MCF 10A (cell line): ENCODE measurements at regions not wholly inside any gene's neighbourhood (a gene's known extent, or its start where the extent isn't known, plus 50 kb on each side); places are given as distances from the start of the nearest gene placed in this dataset.
"Not testable (repeated sequence)": the region's sequence is repeated elsewhere in the genome, so short reads cannot be mapped to it uniquely, and the experiment has no call there.

Experiments used
- BruUV-seq: library from RNA; stranded (reverse); fragments of 400-500 nt; replicated peaks from 2 replicates; lab custom pipeline; 2021; lab: Mats Ljungman, UMichigan
- CTCF ChIA-PET: fragments of 300-600 bp; sonication (Branson Sonifier 250); formaldehyde crosslinking; extraction: SDS; loops from one replicate; lab custom pipeline; 2021; ENCODE audit warnings: antibody characterized with exemption, inconsistent platforms; lab: Yijun Ruan, JAX
- POLR2A ChIA-PET: fragments of 300-600, 350-650 bp; sonication (Branson Sonifier 250); formaldehyde crosslinking; extraction: SDS; loops from one replicate; lab custom pipeline; 2020; ENCODE audit warnings: antibody characterized with exemption, inconsistent platforms; lab: Yijun Ruan, JAX
- DNase-seq: peaks from one replicate; pipeline ENCODE4 v3.0.0-alpha.2; 2018; ENCODE audit not compliant: unreplicated experiment
- H3K27ac Mint-ChIP-seq: one replicate; pipeline ENCODE4 v1.8.0; 2022; ENCODE audit warnings: mild to moderate bottlenecking, low read depth, mixed read lengths; ENCODE audit not compliant: unreplicated experiment
- H3K27me3 Mint-ChIP-seq: one replicate; pipeline ENCODE4 v1.8.0; 2022; ENCODE audit warnings: mixed read lengths; ENCODE audit not compliant: insufficient read depth, unreplicated experiment
- H3K36me3 Mint-ChIP-seq: one replicate; pipeline ENCODE4 v1.8.0; 2022; ENCODE audit warnings: mild to moderate bottlenecking, moderate library complexity, mixed read lengths; ENCODE audit not compliant: insufficient read depth, unreplicated experiment
- H3K4me1 Mint-ChIP-seq: one replicate; pipeline ENCODE4 v1.8.0; 2022; ENCODE audit warnings: mixed read lengths; ENCODE audit not compliant: insufficient read depth, unreplicated experiment
- H3K4me3 Mint-ChIP-seq: one replicate; pipeline ENCODE4 v1.8.0; 2022; ENCODE audit warnings: mild to moderate bottlenecking, moderate library complexity, mixed read lengths; ENCODE audit not compliant: unreplicated experiment
- H3K9me3 Mint-ChIP-seq: one replicate; pipeline ENCODE4 v1.8.0; 2022; ENCODE audit warnings: mixed read lengths; ENCODE audit not compliant: unreplicated experiment
- intact Hi-C: fragments of 100-400 bp; cut with micrococcal nuclease; formaldehyde crosslinking; loops from 2 replicates; pipeline ENCODE4 v1.14.1; 2022
- TF ChIP-seq, protein P1 (sequence below): fragments of 200-600 bp; IDR thresholded peaks from one replicate; pipeline ENCODE4 v1.8.0; 2022; ENCODE audit warnings: antibody characterized with exemption, mild to moderate bottlenecking; ENCODE audit not compliant: unreplicated experiment

GRCh38 chr16:8070506-8070905, 519.8 kb downstream of the TMEM114 start:
- H3K36me3 Mint-ChIP-seq: peaks cover 6% of the 10 kb centered on the region
- TF ChIP-seq, protein P1, sequence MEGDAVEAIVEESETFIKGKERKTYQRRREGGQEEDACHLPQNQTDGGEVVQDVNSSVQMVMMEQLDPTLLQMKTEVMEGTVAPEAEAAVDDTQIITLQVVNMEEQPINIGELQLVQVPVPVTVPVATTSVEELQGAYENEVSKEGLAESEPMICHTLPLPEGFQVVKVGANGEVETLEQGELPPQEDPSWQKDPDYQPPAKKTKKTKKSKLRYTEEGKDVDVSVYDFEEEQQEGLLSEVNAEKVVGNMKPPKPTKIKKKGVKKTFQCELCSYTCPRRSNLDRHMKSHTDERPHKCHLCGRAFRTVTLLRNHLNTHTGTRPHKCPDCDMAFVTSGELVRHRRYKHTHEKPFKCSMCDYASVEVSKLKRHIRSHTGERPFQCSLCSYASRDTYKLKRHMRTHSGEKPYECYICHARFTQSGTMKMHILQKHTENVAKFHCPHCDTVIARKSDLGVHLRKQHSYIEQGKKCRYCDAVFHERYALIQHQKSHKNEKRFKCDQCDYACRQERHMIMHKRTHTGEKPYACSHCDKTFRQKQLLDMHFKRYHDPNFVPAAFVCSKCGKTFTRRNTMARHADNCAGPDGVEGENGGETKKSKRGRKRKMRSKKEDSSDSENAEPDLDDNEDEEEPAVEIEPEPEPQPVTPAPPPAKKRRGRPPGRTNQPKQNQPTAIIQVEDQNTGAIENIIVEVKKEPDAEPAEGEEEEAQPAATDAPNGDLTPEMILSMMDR: no peak
- BruUV-seq: no TSS peak
- no peak overlapping the region for H3K4me3 Mint-ChIP-seq
- H3K27ac Mint-ChIP-seq: no peak overlapping the region
- H3K4me1 Mint-ChIP-seq: no peaks in the 10 kb centered on the region
- DNase-seq: no peak
- ChIA-PET CTCF (no interaction called here), POLR2A (no interaction called here)
- intact Hi-C loops: no loop called here
- H3K9me3 Mint-ChIP-seq: peaks cover 48% of the 10 kb centered on the region
- no peaks in the 10 kb centered on the region for H3K27me3 Mint-ChIP-seq

DNA sequence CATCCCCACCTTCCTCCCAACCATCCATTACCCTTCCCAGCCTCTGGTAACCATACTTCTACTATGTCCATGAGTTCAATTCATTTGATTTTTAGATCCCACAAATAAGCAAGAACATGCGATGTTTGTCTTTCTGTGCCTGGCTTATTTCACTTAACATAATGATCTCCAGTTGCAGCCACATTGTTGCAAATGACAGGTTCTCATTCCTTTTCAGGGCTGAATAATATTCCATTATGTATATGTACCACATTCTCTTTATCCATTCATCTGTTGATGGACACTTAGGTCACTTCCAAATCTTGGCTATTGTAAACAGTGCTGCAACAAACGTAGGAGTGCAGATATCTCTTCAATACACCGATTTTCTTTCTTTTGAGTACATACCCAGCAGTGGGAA, 522.1 kb downstream of the TMEM114 start:
- CTCF ChIA-PET, DNase-seq, H3K4me1 Mint-ChIP-seq, POLR2A ChIA-PET, BruUV-seq, H3K36me3 Mint-ChIP-seq, intact Hi-C loops, H3K27me3 Mint-ChIP-seq, H3K4me3 Mint-ChIP-seq, H3K27ac Mint-ChIP-seq: not testable (repeated sequence)
- H3K9me3 Mint-ChIP-seq: peaks cover 49% of the 10 kb centered on the region

- Mint-ChIP-seq H3K4me3 (no peak overlapping the region), H3K36me3 (no peaks in the 10 kb centered on the region), H3K4me1 (no peaks in the 10 kb centered on the region), H3K27ac (no peak overlapping the region), H3K27me3 (no peaks in the 10 kb centered on the region), H3K9me3 (peaks cover 28% of the 10 kb centered on the region)
- ChIA-PET POLR2A (no interaction called here), CTCF (no interaction called here)
- intact Hi-C loops: no loop called here
- no TSS peak for BruUV-seq
- no peak for DNase-seq
- TF ChIP-seq, protein P1: no peak
Observed at GRCh38 chr16:8063159-8063558, 527.2 kb downstream of the TMEM114 start.

- peaks cover 28% of the 10 kb centered on the region for H3K9me3 Mint-ChIP-seq
- no TSS peak for BruUV-seq
Observed at GRCh38 chr16:8062677-8063076, 527.6 kb downstream of the TMEM114 start.

More at GRCh38 chr16:8062677-8063076, 527.6 kb downstream of the TMEM114 start:
- no peak overlapping the region for H3K4me3 Mint-ChIP-seq
- H3K27me3 Mint-ChIP-seq: no peaks in the 10 kb centered on the region
- no peak for DNase-seq
- H3K36me3 Mint-ChIP-seq: no peaks in the 10 kb centered on the region
- POLR2A ChIA-PET: no interaction called here
- no peaks in the 10 kb centered on the region for H3K4me1 Mint-ChIP-seq
- CTCF ChIA-PET: no interaction called here
- H3K27ac Mint-ChIP-seq: no peak overlapping the region
- intact Hi-C loops: no loop called here
- TF ChIP-seq, protein P1: no peak
